CD4-positive, alpha-beta memory T cell (primary cell): ENCODE measurements at regions not wholly inside any gene's neighbourhood (a gene's known extent, or its start where the extent isn't known, plus 50 kb on each side); places are given as distances from the start of the nearest gene placed in this dataset.
"Not testable (repeated sequence)": the region's sequence is repeated elsewhere in the genome, so short reads cannot be mapped to it uniquely, and the experiment has no call there.

Experiments used
- CTCF ChIA-PET: fragments of 350-600 bp; sonication (Branson Sonifier 250); formaldehyde crosslinking; loops from one replicate; lab custom pipeline; 2021; ENCODE audit warnings: inconsistent platforms; ENCODE audit not compliant: partially characterized antibody; lab: Charles Lee
- POLR2A ChIA-PET: fragments of 350-600 bp; sonication (Branson Sonifier 250); formaldehyde crosslinking; loops from one replicate; lab custom pipeline; 2021; ENCODE audit not compliant: partially characterized antibody; lab: Charles Lee
- DNase-seq, 5 donors: peaks; one replicate each; pipeline versions ENCODE4 v3.0.0 to v3.0.0-alpha.2; 2020 to 2022; ENCODE audit warnings: mixed read lengths in 1 of 5
- H3K27ac ChIP-seq: one replicate; pipeline ENCODE4 v1.7.0; 2013; ENCODE audit warnings: low read depth, low read length
- H3K27me3 ChIP-seq: 2 replicates; pipeline ENCODE4 v1.7.0; 2013; ENCODE audit warnings: mild to moderate bottlenecking, low read length, moderate library complexity; ENCODE audit not compliant: insufficient read depth
- H3K36me3 ChIP-seq: 2 replicates; pipeline ENCODE4 v1.7.0; 2013; ENCODE audit warnings: mild to moderate bottlenecking, low read length, moderate library complexity; ENCODE audit not compliant: insufficient read depth
- H3K4me1 ChIP-seq: 2 replicates; pipeline ENCODE4 v1.7.0; 2013; ENCODE audit warnings: mild to moderate bottlenecking, low read length, moderate library complexity; ENCODE audit not compliant: insufficient read depth
- H3K4me3 ChIP-seq, 2 donors: one replicate each; pipeline ENCODE4 v1.7.0; 2013; ENCODE audit warnings: low read length in 2 of 2, mild to moderate bottlenecking in 1 of 2
- H3K9me3 ChIP-seq, 2 donors: one replicate each; pipeline ENCODE4 v1.7.0; 2013; ENCODE audit warnings: low read length in 2 of 2, control low read depth in 1 of 2; ENCODE audit not compliant: control insufficient read depth in 1 of 2
- H3K27ac Mint-ChIP-seq, 7 donors: one replicate each; pipeline ENCODE4 v1.8.0; 2020 to 2021; ENCODE audit warnings: mixed read lengths in 7 of 7, mild to moderate bottlenecking in 6 of 7, inconsistent platforms in 3 of 7, moderate library complexity in 3 of 7
- H3K27me3 Mint-ChIP-seq, 2 donors: one replicate each; pipeline ENCODE4 v1.8.0; 2020 to 2021; ENCODE audit warnings: mixed read lengths in 2 of 2
- H3K36me3 Mint-ChIP-seq, 2 donors: one replicate each; pipeline ENCODE4 v1.8.0; 2020 to 2021; ENCODE audit warnings: mixed read lengths in 2 of 2, inconsistent platforms in 1 of 2, mild to moderate bottlenecking in 1 of 2
- H3K4me1 Mint-ChIP-seq, 4 donors: one replicate each; pipeline ENCODE4 v1.8.0; 2020 to 2021; ENCODE audit warnings: mixed read lengths in 4 of 4, mild to moderate bottlenecking in 1 of 4
- H3K4me3 Mint-ChIP-seq, 8 donors: one replicate each; pipeline ENCODE4 v1.8.0; 2020 to 2021; ENCODE audit warnings: mixed read lengths in 8 of 8, mild to moderate bottlenecking in 7 of 8, moderate library complexity in 6 of 8, inconsistent platforms in 3 of 8
- H3K9me3 Mint-ChIP-seq, 8 donors: one replicate each; pipeline ENCODE4 v1.8.0; 2020 to 2021; ENCODE audit warnings: mixed read lengths in 8 of 8, mild to moderate bottlenecking in 5 of 8, inconsistent platforms in 3 of 8, moderate library complexity in 1 of 8
- intact Hi-C: fragments of 100-400 bp; cut with micrococcal nuclease; formaldehyde crosslinking; loops from one replicate; pipeline ENCODE4 v1.15.1; 2023

GRCh38 chr1:25118546-25118945 is 113.8 kb downstream of the SYF2 start:
- H3K4me3 Mint-ChIP-seq = no peak overlapping the region
- Histone ChIP-seq H3K4me1 (peaks cover 9% of the 10 kb centered on the region), H3K36me3 (no peaks in the 10 kb centered on the region), H3K27me3 (no peaks in the 10 kb centered on the region), H3K27ac (no peak overlapping the region), H3K9me3 (no peaks in the 10 kb centered on the region), H3K4me3 (no peak overlapping the region)
- H3K27me3 Mint-ChIP-seq = peaks cover 1 to 6% of the 10 kb centered on the region in 2 donors
- DNase-seq = no peak
- peaks cover 0 to 2% (median 0%) of the 10 kb centered on the region in 8 donors for H3K9me3 Mint-ChIP-seq
- intact Hi-C loops = no loop called here
- peaks cover 6 to 16% (median 11%) of the 10 kb centered on the region in 4 donors for H3K4me1 Mint-ChIP-seq
- no peaks in the 10 kb centered on the region for H3K36me3 Mint-ChIP-seq
- CTCF ChIA-PET = no interaction called here
- POLR2A ChIA-PET = no interaction called here
- peak overlapping the region in 1 of 7 donors; percentile 53 for H3K27ac Mint-ChIP-seq

DNA sequence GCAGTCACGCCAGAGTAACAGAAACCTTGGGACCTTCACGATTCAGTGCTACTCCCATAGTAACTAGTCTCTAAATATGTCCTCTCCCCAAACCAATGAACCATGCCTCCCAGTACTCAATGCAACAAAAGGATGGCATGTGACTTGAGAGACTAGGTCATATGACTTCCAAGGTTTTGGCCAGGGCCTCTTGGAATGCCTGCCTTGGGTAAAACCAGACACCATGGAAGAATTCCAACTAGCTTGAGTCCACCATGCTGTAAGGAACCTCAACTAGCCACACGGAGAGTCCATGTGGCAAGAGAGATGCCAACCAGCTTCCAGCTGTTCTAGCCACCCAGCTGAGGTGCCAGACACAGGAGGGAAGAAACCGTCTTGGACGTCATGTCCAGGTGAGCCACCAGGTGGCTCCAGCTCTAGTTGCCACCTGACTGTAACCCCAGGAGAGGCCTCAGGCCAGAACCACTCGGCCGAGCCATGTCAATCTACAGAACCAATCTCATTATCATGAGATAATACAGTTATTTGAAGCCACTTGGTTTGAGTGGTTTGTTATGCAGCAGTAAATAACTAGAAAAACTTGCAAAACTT is 115.0 kb downstream of the SYF2 start:
- ChIA-PET POLR2A (no interaction called here), CTCF (no interaction called here)
- H3K4me3 ChIP-seq = no peak overlapping the region
- H3K4me1 Mint-ChIP-seq = peaks cover 6 to 16% (median 11%) of the 10 kb centered on the region in 4 donors
- H3K27me3 Mint-ChIP-seq = peaks cover 1 to 6% of the 10 kb centered on the region in 2 donors
- H3K36me3 ChIP-seq = no peaks in the 10 kb centered on the region
- H3K9me3 Mint-ChIP-seq = peaks cover 0 to 2% (median 0%) of the 10 kb centered on the region in 8 donors
- no peaks in the 10 kb centered on the region for H3K9me3 ChIP-seq
- H3K36me3 Mint-ChIP-seq = no peaks in the 10 kb centered on the region
- H3K4me3 Mint-ChIP-seq = no peak overlapping the region
- no peak for DNase-seq
- H3K27ac Mint-ChIP-seq = no peak overlapping the region
- H3K27ac ChIP-seq = no peak overlapping the region
- intact Hi-C loops = no loop called here
- peaks cover 9% of the 10 kb centered on the region for H3K4me1 ChIP-seq
- H3K27me3 ChIP-seq = no peaks in the 10 kb centered on the region

GRCh38 chr1:25116832-25117231 is 115.5 kb downstream of the SYF2 start:
- peaks cover 1 to 6% of the 10 kb centered on the region in 2 donors for H3K27me3 Mint-ChIP-seq
- Histone ChIP-seq H3K4me3 (no peak overlapping the region), H3K36me3 (no peaks in the 10 kb centered on the region), H3K27me3 (no peaks in the 10 kb centered on the region), H3K4me1 (peaks cover 9% of the 10 kb centered on the region), H3K9me3 (no peaks in the 10 kb centered on the region), H3K27ac (no peak overlapping the region)
- ChIA-PET POLR2A (no interaction called here), CTCF (interaction anchor here (1.7 kb wide), 1 partner anchor 269 kb away, joined by 4 read pairs; no protein-coding TSS in a partner anchor)
- H3K27ac Mint-ChIP-seq = no peak overlapping the region
- intact Hi-C loops = no loop called here
- H3K4me3 Mint-ChIP-seq = no peak overlapping the region
- H3K36me3 Mint-ChIP-seq = no peaks in the 10 kb centered on the region
- peaks cover 0 to 3% (median 0%) of the 10 kb centered on the region in 8 donors for H3K9me3 Mint-ChIP-seq
- DNase-seq = no peak
- peaks cover 6 to 16% (median 11%) of the 10 kb centered on the region in 4 donors for H3K4me1 Mint-ChIP-seq

GRCh38 chr1:25116117-25116516 is 116.2 kb downstream of the SYF2 start:
- CTCF ChIA-PET = interaction anchor here (1.7 kb wide), 1 partner anchor 269 kb away, joined by 4 read pairs; no protein-coding TSS in a partner anchor
- intact Hi-C loops = not testable (repeated sequence)

DNA sequence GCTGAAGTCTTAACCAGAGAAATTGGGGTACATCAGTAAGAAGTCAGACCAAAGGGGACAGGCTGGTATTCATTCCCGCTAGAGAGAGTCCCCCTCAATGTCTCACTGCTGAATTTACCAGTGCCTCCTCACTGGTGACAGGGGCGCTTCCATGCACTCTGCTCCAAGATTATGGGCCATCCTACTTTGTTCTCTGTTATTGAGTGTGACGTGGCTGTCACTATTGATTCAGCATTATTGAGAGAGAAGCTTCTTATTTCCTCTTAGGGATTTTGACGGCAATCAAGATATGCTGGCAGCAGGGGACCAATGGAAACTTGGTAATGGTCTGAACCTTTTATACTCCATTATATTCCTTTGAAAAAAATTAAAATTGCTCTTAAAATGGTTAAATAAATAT is 118.6 kb downstream of the SYF2 start:
- no peak for DNase-seq
- Mint-ChIP-seq H3K27ac (no peak overlapping the region), H3K27me3 (peaks cover 1 to 4% of the 10 kb centered on the region in 2 donors), H3K36me3 (peaks cover 5 to 6% of the 10 kb centered on the region in 2 donors), H3K4me1 (peaks cover 2 to 12% (median 6%) of the 10 kb centered on the region in 4 donors), H3K4me3 (no peak overlapping the region), H3K9me3 (peaks cover 0 to 17% (median 10%) of the 10 kb centered on the region in 8 donors)
- CTCF ChIA-PET = interaction anchor here (1.0 kb wide), 1 partner anchor 12 kb away, joined by 3 read pairs; no protein-coding TSS in a partner anchor
- Histone ChIP-seq H3K27ac (no peak overlapping the region), H3K4me1 (peaks cover 14% of the 10 kb centered on the region), H3K27me3 (no peaks in the 10 kb centered on the region), H3K36me3 (no peaks in the 10 kb centered on the region), H3K4me3 (no peak overlapping the region), H3K9me3 (peaks cover 0 to 7% of the 10 kb centered on the region in 2 donors)
- intact Hi-C loops = no loop called here
- POLR2A ChIA-PET = no interaction called here

More at GRCh38 chr1:25116117-25116516, 116.2 kb downstream of the SYF2 start:
- Mint-ChIP-seq H3K4me1 (peaks cover 6 to 16% (median 11%) of the 10 kb centered on the region in 4 donors), H3K27ac (peak overlapping the region in 1 of 7 donors; percentile 23)
- H3K4me1 ChIP-seq, DNase-seq, H3K27me3 Mint-ChIP-seq, H3K9me3 Mint-ChIP-seq, H3K36me3 Mint-ChIP-seq, H3K4me3 Mint-ChIP-seq, H3K36me3 ChIP-seq, H3K4me3 ChIP-seq, H3K9me3 ChIP-seq, H3K27ac ChIP-seq, POLR2A ChIA-PET, H3K27me3 ChIP-seq: not testable (repeated sequence)

GRCh38 chr1:25113086-25113485 is 119.2 kb downstream of the SYF2 start:
- Mint-ChIP-seq H3K27ac (no peak overlapping the region), H3K27me3 (peaks cover 1 to 4% of the 10 kb centered on the region in 2 donors), H3K4me3 (no peak overlapping the region), H3K9me3 (peaks cover 0 to 19% (median 10%) of the 10 kb centered on the region in 8 donors), H3K4me1 (peaks cover 2 to 9% (median 4%) of the 10 kb centered on the region in 4 donors), H3K36me3 (peaks cover 5 to 6% of the 10 kb centered on the region in 2 donors)
- H3K4me3 ChIP-seq = no peak overlapping the region
- H3K36me3 ChIP-seq = no peaks in the 10 kb centered on the region
- no peak overlapping the region for H3K27ac ChIP-seq
- ChIA-PET CTCF (interaction anchor here (1.0 kb wide), 1 partner anchor 11 kb away, joined by 3 read pairs; no protein-coding TSS in a partner anchor), POLR2A (no interaction called here)
- peaks cover 14% of the 10 kb centered on the region for H3K4me1 ChIP-seq
- DNase-seq = no peak
- H3K9me3 ChIP-seq = peaks cover 0 to 7% of the 10 kb centered on the region in 2 donors
- intact Hi-C loops = no loop called here
- H3K27me3 ChIP-seq = no peaks in the 10 kb centered on the region

DNA sequence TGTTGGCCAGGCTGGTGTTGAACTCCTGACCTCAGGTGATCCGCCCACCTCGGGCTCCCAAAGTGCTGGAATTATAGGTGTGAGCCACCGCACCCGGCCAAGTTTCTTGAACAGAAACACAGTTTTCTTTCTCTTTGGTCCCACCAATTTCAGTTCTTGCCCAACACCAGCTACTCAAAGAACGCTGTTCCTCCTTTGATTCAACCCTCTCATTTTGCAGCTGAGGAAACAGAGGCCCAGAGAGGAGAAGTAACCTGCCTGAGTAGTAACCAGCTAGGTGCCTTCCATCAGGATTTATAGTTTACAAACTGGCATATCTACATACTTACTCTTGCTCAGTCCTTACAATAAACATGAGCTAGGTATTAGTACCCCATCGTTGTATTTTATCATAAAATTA is 119.9 kb downstream of the SYF2 start:
- intact Hi-C loops = no loop called here
- CTCF ChIA-PET = no interaction called here
- POLR2A ChIA-PET = no interaction called here
- Mint-ChIP-seq H3K9me3 (peaks cover 0 to 26% (median 10%) of the 10 kb centered on the region in 8 donors), H3K4me3 (no peak overlapping the region), H3K27ac (peak overlapping the region in 1 of 7 donors; percentile 83), H3K4me1 (peaks cover 2 to 9% (median 4%) of the 10 kb centered on the region in 4 donors), H3K27me3 (peaks cover 1 to 4% of the 10 kb centered on the region in 2 donors), H3K36me3 (peaks cover 5 to 6% of the 10 kb centered on the region in 2 donors)
- H3K36me3 ChIP-seq = no peaks in the 10 kb centered on the region
- no peak overlapping the region for H3K4me3 ChIP-seq
- H3K27me3 ChIP-seq = no peaks in the 10 kb centered on the region
- no peak for DNase-seq
- H3K27ac ChIP-seq = no peak overlapping the region
- peaks cover 0 to 7% of the 10 kb centered on the region in 2 donors for H3K9me3 ChIP-seq
- H3K4me1 ChIP-seq = peaks cover 14% of the 10 kb centered on the region
